ENCODE measurements at regions not wholly inside any gene's neighbourhood (a gene's known extent, or its start where the extent isn't known, plus 50 kb on each side); places are given as distances from the start of the nearest gene placed in this dataset.

GRCh38 chr2:199707593-199708185 is 143.3 kb downstream of the FTCDNL1 start:
- ChIA-PET CTCF (no interaction called here), POLR2A (no interaction called here)
- no peak for DNase-seq
- peaks cover 9% of the 10 kb centered on the region for H3K4me1 Mint-ChIP-seq
- no peak overlapping the region for H3K4me3 Mint-ChIP-seq
- peaks cover 11% of the 10 kb centered on the region for H3K27me3 Mint-ChIP-seq
- no peak overlapping the region for H3K27ac Mint-ChIP-seq
- no peaks in the 10 kb centered on the region for H3K9me3 Mint-ChIP-seq
- no peaks in the 10 kb centered on the region for H3K36me3 Mint-ChIP-seq (ENCODE audit: low read depth)

- Mint-ChIP-seq H3K27me3 (peaks cover 11% of the 10 kb centered on the region), H3K36me3 (ENCODE audit: low read depth) (no peaks in the 10 kb centered on the region), H3K9me3 (no peaks in the 10 kb centered on the region), H3K4me3 (no peak overlapping the region), H3K4me1 (peaks cover 9% of the 10 kb centered on the region), H3K27ac (no peak overlapping the region)
- no peak for DNase-seq
- POLR2A ChIA-PET, result no interaction called here
- CTCF ChIA-PET, result interaction anchor here (1.2 to 4.2 kb wide), 3 partner anchors 11 to 34 kb away, joined by 3 to 29 read pairs (median 5); no protein-coding TSS in a partner anchor
These were observed 145.5 kb downstream of the FTCDNL1 start for GRCh38 chr2:199705538-199705937.

GRCh38 chr2:199704358-199705238 is 146.4 kb downstream of the FTCDNL1 start:
- no peaks in the 10 kb centered on the region for H3K9me3 Mint-ChIP-seq
- H3K4me3 Mint-ChIP-seq, result no peak overlapping the region
- POLR2A ChIA-PET, result no interaction called here
- H3K27ac Mint-ChIP-seq, result no peak overlapping the region
- no peaks in the 10 kb centered on the region for H3K36me3 Mint-ChIP-seq (ENCODE audit: low read depth)
- H3K4me1 Mint-ChIP-seq, result peaks cover 9% of the 10 kb centered on the region
- CTCF ChIA-PET, result interaction anchor here (1.0 to 4.2 kb wide), 9 partner anchors 9 to 236 kb away, joined by 3 to 29 read pairs (median 3); no protein-coding TSS in a partner anchor
- peaks cover 8% of the 10 kb centered on the region for H3K27me3 Mint-ChIP-seq
- peak; percentile 18 for DNase-seq

GRCh38 chr2:199703199-199703598 is 147.8 kb downstream of the FTCDNL1 start:
- ChIA-PET CTCF (interaction anchor here (0.6 to 4.2 kb wide), 5 partner anchors 13 to 238 kb away, joined by 3 to 29 read pairs (median 8); no protein-coding TSS in a partner anchor), POLR2A (no interaction called here)
- Mint-ChIP-seq H3K4me1 (peaks cover 9% of the 10 kb centered on the region), H3K36me3 (ENCODE audit: low read depth) (no peaks in the 10 kb centered on the region), H3K27me3 (peaks cover 8% of the 10 kb centered on the region), H3K4me3 (no peak overlapping the region), H3K27ac (no peak overlapping the region), H3K9me3 (no peaks in the 10 kb centered on the region)
- no peak for DNase-seq

GRCh38 chr2:199697469-199697868 is 153.5 kb downstream of the FTCDNL1 start:
- H3K27me3 Mint-ChIP-seq, result peaks cover 13% of the 10 kb centered on the region
- no peaks in the 10 kb centered on the region for H3K4me1 Mint-ChIP-seq
- CTCF ChIA-PET, result interaction anchor here (0.6 kb wide), 1 partner anchor 148 kb away, joined by 3 read pairs; no protein-coding TSS in a partner anchor
- H3K27ac Mint-ChIP-seq, result no peak overlapping the region
- no peak for DNase-seq
- H3K4me3 Mint-ChIP-seq, result no peak overlapping the region
- POLR2A ChIA-PET, result no interaction called here
- H3K36me3 Mint-ChIP-seq (ENCODE audit: low read depth), result no peaks in the 10 kb centered on the region
- H3K9me3 Mint-ChIP-seq, result no peaks in the 10 kb centered on the region

- Mint-ChIP-seq H3K27me3 (peaks cover 13% of the 10 kb centered on the region), H3K36me3 (ENCODE audit: low read depth) (no peaks in the 10 kb centered on the region), H3K4me1 (no peaks in the 10 kb centered on the region), H3K9me3 (no peaks in the 10 kb centered on the region), H3K4me3 (no peak overlapping the region), H3K27ac (no peak overlapping the region)
- no peak for DNase-seq
- CTCF ChIA-PET, result interaction anchor here (1.1 kb wide), 1 partner anchor 13 kb away, joined by 4 read pairs; no protein-coding TSS in a partner anchor
- POLR2A ChIA-PET, result no interaction called here
These were observed 154.9 kb downstream of the FTCDNL1 start for GRCh38 chr2:199696048-199696447.

GRCh38 chr2:199693861-199694260 is 157.1 kb downstream of the FTCDNL1 start:
- Mint-ChIP-seq H3K4me1 (no peaks in the 10 kb centered on the region), H3K27ac (no peak overlapping the region)
- CTCF ChIA-PET, result interaction anchor here (2.0 kb wide), 1 partner anchor 46 kb away, joined by 6 read pairs; no protein-coding TSS in a partner anchor

GRCh38 chr2:199692489-199692888 is 158.5 kb downstream of the FTCDNL1 start:
- Mint-ChIP-seq H3K27me3 (peaks cover 4% of the 10 kb centered on the region), H3K36me3 (ENCODE audit: low read depth) (no peaks in the 10 kb centered on the region), H3K4me3 (no peak overlapping the region), H3K4me1 (no peaks in the 10 kb centered on the region), H3K9me3 (no peaks in the 10 kb centered on the region), H3K27ac (no peak overlapping the region)
- ChIA-PET POLR2A (no interaction called here), CTCF (no interaction called here)
- DNase-seq, result no peak

More at GRCh38 chr2:199693861-199694260, 157.1 kb downstream of the FTCDNL1 start:
- peaks cover 15% of the 10 kb centered on the region for H3K27me3 Mint-ChIP-seq
- POLR2A ChIA-PET, result no interaction called here
- no peaks in the 10 kb centered on the region for H3K9me3 Mint-ChIP-seq
- H3K36me3 Mint-ChIP-seq (ENCODE audit: low read depth), result no peaks in the 10 kb centered on the region
- no peak for DNase-seq
- no peak overlapping the region for H3K4me3 Mint-ChIP-seq

GRCh38 chr2:199690225-199690624 is 160.8 kb downstream of the FTCDNL1 start:
- ChIA-PET CTCF (no interaction called here), POLR2A (no interaction called here)
- no peak for DNase-seq
- Mint-ChIP-seq H3K4me1 (no peaks in the 10 kb centered on the region), H3K4me3 (no peak overlapping the region), H3K27me3 (peaks cover 3% of the 10 kb centered on the region), H3K9me3 (no peaks in the 10 kb centered on the region), H3K36me3 (ENCODE audit: low read depth) (no peaks in the 10 kb centered on the region), H3K27ac (no peak overlapping the region)

GRCh38 chr2:199685669-199686068 is 165.3 kb downstream of the FTCDNL1 start:
- POLR2A ChIA-PET, result no interaction called here
- H3K27me3 Mint-ChIP-seq, result peaks cover 5% of the 10 kb centered on the region
- H3K27ac Mint-ChIP-seq, result no peak overlapping the region
- no peaks in the 10 kb centered on the region for H3K36me3 Mint-ChIP-seq (ENCODE audit: low read depth)
- H3K4me1 Mint-ChIP-seq, result no peaks in the 10 kb centered on the region
- no peak overlapping the region for H3K4me3 Mint-ChIP-seq
- CTCF ChIA-PET, result no interaction called here
- DNase-seq, result no peak
- H3K9me3 Mint-ChIP-seq, result no peaks in the 10 kb centered on the region

- CTCF ChIA-PET, result no interaction called here
- no peaks in the 10 kb centered on the region for H3K36me3 Mint-ChIP-seq (ENCODE audit: low read depth)
- no peaks in the 10 kb centered on the region for H3K4me1 Mint-ChIP-seq
- H3K9me3 Mint-ChIP-seq, result no peaks in the 10 kb centered on the region
- no peak overlapping the region for H3K27ac Mint-ChIP-seq
- H3K4me3 Mint-ChIP-seq, result no peak overlapping the region
- POLR2A ChIA-PET, result no interaction called here
- DNase-seq, result no peak
- H3K27me3 Mint-ChIP-seq, result peaks cover 2% of the 10 kb centered on the region
These were observed 166.2 kb downstream of the FTCDNL1 start for GRCh38 chr2:199684832-199685231.

GRCh38 chr2:199684168-199684567 is 166.8 kb downstream of the FTCDNL1 start:
- H3K27ac Mint-ChIP-seq, result no peak overlapping the region
- CTCF ChIA-PET, result no interaction called here
- peaks cover 4% of the 10 kb centered on the region for H3K27me3 Mint-ChIP-seq

GRCh38 chr2:199682001-199682400 is 169.0 kb downstream of the FTCDNL1 start:
- H3K4me3 Mint-ChIP-seq, result no peak overlapping the region
- ChIA-PET CTCF (no interaction called here), POLR2A (no interaction called here)
- no peaks in the 10 kb centered on the region for H3K36me3 Mint-ChIP-seq (ENCODE audit: low read depth)
- DNase-seq, result no peak
- no peaks in the 10 kb centered on the region for H3K9me3 Mint-ChIP-seq
- peaks cover 8% of the 10 kb centered on the region for H3K27me3 Mint-ChIP-seq
- H3K4me1 Mint-ChIP-seq, result no peaks in the 10 kb centered on the region
- H3K27ac Mint-ChIP-seq, result no peak overlapping the region

More at GRCh38 chr2:199684168-199684567, 166.8 kb downstream of the FTCDNL1 start:
- Mint-ChIP-seq H3K36me3 (ENCODE audit: low read depth) (no peaks in the 10 kb centered on the region), H3K9me3 (no peaks in the 10 kb centered on the region), H3K4me1 (no peaks in the 10 kb centered on the region), H3K4me3 (no peak overlapping the region)
- no peak for DNase-seq
- POLR2A ChIA-PET, result no interaction called here

Measured in activated CD4-positive, alpha-beta memory T cell treated with anti-CD3 and anti-CD28 coated beads, Interleukin-2, amount 10 ng/mL, durations not matched to agents 7 days and 5 days (primary cell).